HepG2 (cell line): ENCODE measurements at regions not wholly inside any gene's neighbourhood (a gene's known extent, or its start where the extent isn't known, plus 50 kb on each side); places are given as distances from the start of the nearest gene placed in this dataset.

Experiments
- CCDC6 ChIP-seq: sonication (generic); formaldehyde crosslinking; IDR thresholded peaks from 2 replicates; pipeline ENCODE4 v1.8.1; 2022; ENCODE audit warnings: mild to moderate bottlenecking, missing genetic modification reagents, moderate library complexity
- GATAD1 ChIP-seq: IDR thresholded peaks from 2 replicates; pipeline ENCODE4 v1.6.1; 2016; ENCODE audit warnings: missing genetic modification reagents, missing compliant biosample characterization
- GFI1 ChIP-seq: sonication (generic); formaldehyde crosslinking; IDR thresholded peaks from 2 replicates; pipeline ENCODE4 v1.5.0; 2020; ENCODE audit warnings: missing genetic modification reagents, mild to moderate bottlenecking, borderline replicate concordance
- GPBP1L1 ChIP-seq: sonication (generic); formaldehyde crosslinking; IDR thresholded peaks from 2 replicates; pipeline ENCODE4 v1.5.0; 2020; ENCODE audit warnings: mild to moderate bottlenecking, missing genetic modification reagents
- HDAC1 ChIP-seq: sonication (generic); formaldehyde crosslinking; IDR thresholded peaks from 2 replicates; pipeline ENCODE4 v1.5.1; 2020; ENCODE audit warnings: mild to moderate bottlenecking, missing genetic modification reagents
- HMGXB4 ChIP-seq, 2 experiments: sonication (generic) in 1 of 2; formaldehyde crosslinking in 1 of 2; IDR thresholded peaks; 2 replicates each; pipeline versions ENCODE4 v1.4.0 to v1.6.1; 2018 to 2020; ENCODE audit warnings: missing genetic modification reagents in 2 of 2, borderline replicate concordance in 1 of 2, low read depth in 1 of 2, mild to moderate bottlenecking in 1 of 2, missing biosample characterization in 1 of 2
- JUN ChIP-seq: sonication (generic); formaldehyde crosslinking; IDR thresholded peaks from 2 replicates; pipeline ENCODE4 v1.4.0; 2020; ENCODE audit warnings: mild to moderate bottlenecking, missing genetic modification reagents
- MAFG ChIP-seq: sonication (generic); formaldehyde crosslinking; IDR thresholded peaks from 2 replicates; pipeline ENCODE4 v1.5.1; 2020; ENCODE audit warnings: mild to moderate bottlenecking, missing genetic modification reagents
- ONECUT2 ChIP-seq: sonication (generic); formaldehyde crosslinking; IDR thresholded peaks from 2 replicates; pipeline ENCODE4 v1.4.0; 2020; ENCODE audit warnings: missing genetic modification reagents
- POLR2A ChIP-seq, 2 experiments: IDR thresholded peaks; 2 replicates each; pipeline ENCODE4 v1.6.1; 2011; ENCODE audit warnings: low read depth in 2 of 2, low read length in 2 of 2, mild to moderate bottlenecking in 1 of 2, moderate library complexity in 1 of 2; ENCODE audit not compliant: insufficient read depth in 1 of 2
- PPARG ChIP-seq: conservative IDR thresholded peaks from 2 replicates; pipeline ENCODE4 v1.6.1; 2016; ENCODE audit warnings: missing biosample characterization, missing genetic modification reagents
- RBM39 ChIP-seq: fragments of 200-400 bp; formaldehyde crosslinking; IDR thresholded peaks from one replicate; pipeline ENCODE4 v1.6.1; 2018; ENCODE audit warnings: antibody characterized with exemption, mild to moderate bottlenecking, low read depth, low read length; ENCODE audit not compliant: poor library complexity, severe bottlenecking
- RXRB ChIP-seq: IDR thresholded peaks from 2 replicates; pipeline ENCODE4 v1.6.1; 2016; ENCODE audit warnings: borderline replicate concordance, missing genetic modification reagents, missing compliant biosample characterization
- SIN3B ChIP-seq: fragments of 150-350 bp; IDR thresholded peaks from 2 replicates; pipeline ENCODE4 v1.6.1; 2014; ENCODE audit warnings: low read length
- SIX4 ChIP-seq: sonication (generic); formaldehyde crosslinking; IDR thresholded peaks from 2 replicates; pipeline ENCODE4 v1.4.0; 2020; ENCODE audit warnings: missing genetic modification reagents
- ZMYM4 ChIP-seq: sonication (generic); formaldehyde crosslinking; IDR thresholded peaks from 2 replicates; pipeline ENCODE4 v1.8.1; 2023; ENCODE audit warnings: mild to moderate bottlenecking, missing genetic modification reagents
- ZNF136 ChIP-seq: sonication (generic); formaldehyde crosslinking; IDR thresholded peaks from 2 replicates; pipeline ENCODE4 v1.8.1; 2022; ENCODE audit warnings: low read depth, mild to moderate bottlenecking, moderate library complexity, missing genetic modification reagents
- ZNF205 ChIP-seq: IDR thresholded peaks from 2 replicates; pipeline ENCODE4 v1.6.1; 2018; ENCODE audit warnings: missing biosample characterization, missing genetic modification reagents
- ZNF263 ChIP-seq: sonication (generic); formaldehyde crosslinking; IDR thresholded peaks from 2 replicates; pipeline ENCODE4 v1.4.0; 2020; ENCODE audit warnings: missing genetic modification reagents
- ZNF567 ChIP-seq: sonication (generic); formaldehyde crosslinking; IDR thresholded peaks from 2 replicates; pipeline ENCODE4 v1.8.1; 2023; ENCODE audit warnings: mild to moderate bottlenecking, missing genetic modification reagents, borderline replicate concordance
- ZNF569 ChIP-seq: sonication (generic); formaldehyde crosslinking; IDR thresholded peaks from 2 replicates; pipeline ENCODE4 v1.5.0; 2020; ENCODE audit warnings: mild to moderate bottlenecking, missing genetic modification reagents, moderate library complexity, borderline replicate concordance
- ZNF639 ChIP-seq: conservative IDR thresholded peaks from 2 replicates; pipeline ENCODE4 v1.6.1; 2018; ENCODE audit warnings: missing genetic modification reagents
- ZNF652 ChIP-seq: IDR thresholded peaks from 2 replicates; pipeline ENCODE4 v1.6.1; 2016; ENCODE audit warnings: low read depth, borderline replicate concordance
- ZNF788 ChIP-seq: sonication (generic); formaldehyde crosslinking; IDR thresholded peaks from 2 replicates; pipeline ENCODE4 v1.5.0; 2020; ENCODE audit warnings: mild to moderate bottlenecking, missing genetic modification reagents, borderline replicate concordance
- TF ChIP-seq, protein P1 (sequence below): IDR thresholded peaks from 2 replicates; pipeline ENCODE4 v1.6.1; 2012; ENCODE audit warnings: inconsistent platforms
- TF ChIP-seq, protein P2 (sequence below): sonication (generic); formaldehyde crosslinking; IDR thresholded peaks from 2 replicates; pipeline ENCODE4 v1.5.1; 2020; ENCODE audit warnings: mild to moderate bottlenecking, missing genetic modification reagents, moderate library complexity

GRCh38 chr2:234676109-234676782 is 179.4 kb upstream of the ARL4C start (continued):
- TF ChIP-seq SIN3B (no peak), ZNF567 (CRISPR knock-in tag) (0 out of 2 replicates have a peak, but pooled peaks have one; percentile 67), ZNF788 (CRISPR knock-in tag) (peak; percentile 65; the same call in 1 of the 2 replicates), RXRB (CRISPR knock-in tag) (peak; percentile 92), ONECUT2 (CRISPR knock-in tag) (no peak), ZNF263 (CRISPR knock-in tag) (no peak), ZNF652 (CRISPR knock-in tag) (no peak), GPBP1L1 (CRISPR knock-in tag) (no peak), ZNF569 (CRISPR knock-in tag) (no peak), GFI1 (CRISPR knock-in tag) (peak; percentile 85), HDAC1 (CRISPR knock-in tag) (peak; percentile 88), PPARG (CRISPR knock-in tag) (peak; percentile 75), ZNF639 (CRISPR knock-in tag) (0 out of 2 replicates have a peak, but pooled peaks have one; percentile 55), JUN (peak; percentile 19), RBM39 (no peak), HMGXB4 (CRISPR knock-in tag; IDR thresholded peaks at IDR 0.05; ENCODE audit: borderline replicate concordance in 1 of 2, low read depth in 1 of 2) (peak in 1 of 2 experiments; percentile 72; a peak in 1 of 4 replicates), GATAD1 (CRISPR knock-in tag) (peak; percentile 23; the same call in 1 of the 2 replicates), ZNF205 (peak; percentile 65; the same call in 1 of the 2 replicates), ZMYM4 (CRISPR knock-in tag) (peak; percentile 82), ZNF136 (no peak), CCDC6 (no peak), MAFG (CRISPR knock-in tag) (no peak), POLR2A (IDR thresholded peaks at IDR 0.05; ENCODE audit: insufficient read depth in 1 of 2, low read depth in 2 of 2, low read length in 2 of 2) (peak; percentile 42 to 43; a peak in 1 of 4 replicates), SIX4 (peak; percentile 63; the same call in 1 of the 2 replicates)
- TF ChIP-seq, protein P1, sequence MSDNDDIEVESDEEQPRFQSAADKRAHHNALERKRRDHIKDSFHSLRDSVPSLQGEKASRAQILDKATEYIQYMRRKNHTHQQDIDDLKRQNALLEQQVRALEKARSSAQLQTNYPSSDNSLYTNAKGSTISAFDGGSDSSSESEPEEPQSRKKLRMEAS = peak; percentile 44; the same call in 1 of the 2 replicates
- TF ChIP-seq, protein P2, sequence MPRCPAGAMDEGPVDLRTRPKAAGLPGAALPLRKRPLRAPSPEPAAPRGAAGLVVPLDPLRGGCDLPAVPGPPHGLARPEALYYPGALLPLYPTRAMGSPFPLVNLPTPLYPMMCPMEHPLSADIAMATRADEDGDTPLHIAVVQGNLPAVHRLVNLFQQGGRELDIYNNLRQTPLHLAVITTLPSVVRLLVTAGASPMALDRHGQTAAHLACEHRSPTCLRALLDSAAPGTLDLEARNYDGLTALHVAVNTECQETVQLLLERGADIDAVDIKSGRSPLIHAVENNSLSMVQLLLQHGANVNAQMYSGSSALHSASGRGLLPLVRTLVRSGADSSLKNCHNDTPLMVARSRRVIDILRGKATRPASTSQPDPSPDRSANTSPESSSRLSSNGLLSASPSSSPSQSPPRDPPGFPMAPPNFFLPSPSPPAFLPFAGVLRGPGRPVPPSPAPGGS (CRISPR knock-in tag) = no peak; the same call in 1 of the 2 replicates
